HG03066 (cell line): ENCODE measurements at regions not wholly inside any gene's neighbourhood (a gene's known extent, or its start where the extent isn't known, plus 50 kb on each side); places are given as distances from the start of the nearest gene placed in this dataset.

Source experiments
- ATAC-seq: cut with Tn5 transposase; IDR thresholded peaks from one replicate; pipeline ENCODE4 v1.9.1; 2021; ENCODE audit warnings: low read depth; ENCODE audit not compliant: unreplicated experiment

- no peak for ATAC-seq
These were observed 69.6 kb downstream of the RBFOX3 start for GRCh38 chr17:79541056-79541850.

GRCh38 chr17:79539944-79540705 lies 70.7 kb downstream of the RBFOX3 start:
- no peak for ATAC-seq

GRCh38 chr17:79538291-79538690 lies 72.6 kb downstream of the RBFOX3 start:
- ATAC-seq, result no peak

DNA sequence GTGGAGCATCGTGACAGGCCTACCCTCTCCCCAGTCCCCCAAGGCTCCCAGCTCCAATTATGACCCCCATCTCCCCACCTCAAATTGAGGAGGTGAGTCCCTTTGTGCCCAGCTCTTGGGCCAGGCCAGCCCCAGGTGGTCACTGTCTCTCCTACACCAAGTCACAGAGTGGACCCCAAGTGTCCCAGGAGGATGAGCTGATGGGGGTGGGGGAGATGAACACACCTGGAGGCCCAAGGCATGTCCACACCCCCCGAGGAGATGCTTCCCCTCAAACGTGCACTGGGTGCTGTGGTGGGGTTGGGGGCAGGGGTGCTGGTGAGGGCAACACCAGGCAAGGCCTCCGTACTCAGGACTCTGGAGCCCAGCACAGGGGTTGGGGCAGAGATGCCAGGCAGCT lies 73.2 kb downstream of the RBFOX3 start:
- no peak for ATAC-seq

GRCh38 chr17:79537061-79537460 lies 73.8 kb downstream of the RBFOX3 start:
- no peak for ATAC-seq

DNA sequence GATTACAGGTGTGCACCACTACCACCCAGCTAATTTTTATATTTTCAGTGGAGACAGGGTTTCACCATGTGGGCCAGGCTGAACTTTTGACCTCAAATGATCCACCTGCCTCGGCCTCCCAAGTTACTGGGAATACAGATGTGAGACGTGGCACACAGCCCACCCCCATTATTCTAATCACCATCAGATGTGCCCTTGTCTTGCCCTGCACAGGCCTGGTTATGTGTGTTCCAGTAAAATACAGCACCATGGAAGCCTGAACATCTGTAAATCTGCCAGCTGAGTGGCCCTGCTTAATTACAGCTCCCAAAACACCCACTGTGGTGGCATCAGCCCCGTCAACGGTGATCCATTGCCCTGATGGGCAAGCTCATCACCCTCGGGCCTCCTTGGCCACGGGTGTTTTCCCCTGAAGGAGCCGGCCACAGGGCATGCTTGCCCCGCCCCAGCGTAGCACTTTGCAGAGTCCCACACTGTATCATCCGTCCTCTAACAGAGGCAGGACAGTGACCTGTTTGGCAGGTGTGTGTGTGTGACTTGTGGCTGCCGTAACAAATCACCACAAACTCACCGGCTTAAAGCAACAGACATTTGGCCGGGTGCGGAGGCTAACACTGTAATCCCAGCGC lies 74.5 kb downstream of the RBFOX3 start:
- ATAC-seq, result no peak

GRCh38 chr17:79535728-79536025 lies 75.2 kb downstream of the RBFOX3 start:
- ATAC-seq, result no peak

- ATAC-seq, result no peak
These were observed 75.8 kb downstream of the RBFOX3 start for GRCh38 chr17:79534851-79535727.

DNA sequence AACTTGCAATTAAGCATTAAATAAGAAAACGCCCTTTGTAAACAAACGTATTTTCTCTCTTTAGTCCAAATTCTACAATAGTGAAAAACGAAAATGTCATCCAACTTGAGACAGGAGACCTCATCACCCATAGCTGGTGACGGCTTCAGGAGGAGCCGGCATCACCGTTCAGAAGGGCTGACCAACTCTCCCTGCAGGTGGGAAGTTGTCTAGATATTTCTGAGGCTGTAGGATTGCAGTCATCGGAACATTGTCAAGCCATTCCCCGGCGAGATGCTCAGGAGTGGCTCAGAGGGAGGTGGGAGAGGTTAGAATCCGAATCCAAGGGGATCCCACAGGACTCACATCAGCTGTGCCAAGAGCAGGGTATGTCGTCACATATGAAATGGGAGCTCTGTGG lies 76.7 kb downstream of the RBFOX3 start:
- ATAC-seq, result no peak

DNA sequence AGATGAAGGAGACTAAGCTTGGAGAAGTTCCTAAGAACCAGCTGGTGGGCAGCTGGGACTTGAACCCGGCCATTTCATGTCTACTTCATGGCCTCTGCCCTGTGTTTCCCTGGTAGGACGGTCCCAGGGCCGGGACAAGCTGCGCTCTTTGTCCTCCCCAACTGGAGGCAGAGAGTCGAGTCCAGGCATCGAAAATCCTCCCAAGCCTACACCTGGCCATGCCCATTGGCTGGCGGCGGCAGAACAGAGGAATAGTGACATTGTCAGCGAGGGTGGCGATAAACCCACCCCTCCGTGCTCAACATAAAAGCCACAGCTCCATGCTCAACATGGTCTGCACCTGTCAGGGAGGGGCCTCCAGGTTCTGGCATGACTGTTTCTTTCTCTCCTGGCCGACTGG lies 77.7 kb downstream of the RBFOX3 start:
- no peak for ATAC-seq

DNA sequence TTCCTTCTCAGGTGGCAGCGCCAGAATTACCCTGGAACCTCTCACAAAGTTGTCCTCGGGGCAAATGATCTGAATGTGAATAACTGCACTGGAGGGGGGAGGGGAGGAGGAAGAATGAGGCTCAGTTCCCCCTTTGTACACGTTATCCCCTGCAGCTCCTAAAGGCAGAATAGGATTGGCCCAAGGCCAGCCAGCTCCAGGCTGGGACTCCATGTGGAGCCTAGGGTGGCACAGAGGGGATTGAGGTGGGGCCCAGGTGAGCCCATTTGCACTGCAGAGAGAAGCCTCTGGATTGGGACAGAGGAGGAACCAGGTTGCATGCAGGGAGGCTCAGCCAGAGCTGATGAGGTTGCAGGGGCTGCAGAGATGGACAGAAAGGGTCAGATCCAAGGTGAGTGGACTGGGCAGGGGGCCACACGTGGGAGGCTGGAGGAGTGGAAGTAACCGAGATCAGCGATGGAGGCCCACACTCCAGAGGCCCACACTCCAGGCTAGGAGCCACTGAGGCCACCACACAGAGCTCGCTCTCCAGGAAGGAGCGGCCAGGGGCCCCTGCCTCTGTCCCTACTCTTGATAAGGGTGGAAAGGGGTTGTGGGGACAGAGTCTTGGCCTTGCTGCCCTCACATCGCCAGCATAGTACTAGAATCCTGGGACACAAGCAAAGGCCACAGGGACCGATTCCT lies 78.6 kb downstream of the RBFOX3 start:
- ATAC-seq, result no peak

DNA sequence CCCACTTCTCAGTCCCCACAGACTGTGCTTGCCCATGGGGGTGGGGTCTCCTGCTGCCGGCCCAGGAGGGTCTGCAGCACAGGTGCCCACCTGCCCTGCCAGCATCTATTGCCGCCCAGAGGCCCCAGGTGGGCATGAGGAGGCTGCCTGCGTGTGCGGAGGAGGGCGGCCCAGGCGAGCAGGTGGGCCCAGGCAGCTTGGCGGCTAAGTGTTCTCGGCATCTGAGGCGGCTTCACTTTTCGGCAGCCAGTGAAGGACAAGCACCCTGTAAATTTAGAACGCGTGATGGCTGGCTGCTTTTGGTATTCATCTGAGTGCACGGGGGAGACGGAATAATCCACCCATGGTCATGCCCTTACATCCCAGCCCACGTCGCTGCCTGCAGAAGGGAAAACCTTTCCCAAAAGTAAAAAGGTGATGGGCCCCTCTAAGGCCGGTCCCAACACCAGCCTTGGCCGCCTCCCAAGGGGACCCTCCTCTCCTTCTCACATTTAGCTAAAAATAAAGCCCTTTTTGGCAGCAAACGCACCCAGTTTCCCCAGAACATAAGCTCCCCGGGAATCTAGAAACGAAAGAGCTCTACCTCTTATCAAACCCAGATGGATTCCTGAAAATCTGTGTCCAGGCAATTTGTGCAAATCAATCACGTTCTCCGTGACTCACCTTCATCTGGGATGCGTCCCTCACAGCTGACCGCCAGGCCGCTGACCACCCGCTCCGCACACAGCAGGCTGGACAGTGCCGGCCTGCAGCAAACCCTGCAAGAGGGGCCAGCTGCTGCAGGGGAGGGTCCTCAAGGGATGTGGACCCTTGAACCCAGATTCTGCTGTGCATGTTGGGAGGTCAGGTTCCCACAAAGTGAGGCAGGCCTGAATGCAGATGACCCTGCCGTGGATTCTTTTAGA lies 79.4 kb downstream of the RBFOX3 start:
- ATAC-seq, result no peak

- ATAC-seq, result no peak
These were observed 80.3 kb downstream of the RBFOX3 start for GRCh38 chr17:79530361-79531105.

- ATAC-seq, result no peak
These were observed 81.2 kb downstream of the RBFOX3 start for GRCh38 chr17:79529661-79530081.

DNA sequence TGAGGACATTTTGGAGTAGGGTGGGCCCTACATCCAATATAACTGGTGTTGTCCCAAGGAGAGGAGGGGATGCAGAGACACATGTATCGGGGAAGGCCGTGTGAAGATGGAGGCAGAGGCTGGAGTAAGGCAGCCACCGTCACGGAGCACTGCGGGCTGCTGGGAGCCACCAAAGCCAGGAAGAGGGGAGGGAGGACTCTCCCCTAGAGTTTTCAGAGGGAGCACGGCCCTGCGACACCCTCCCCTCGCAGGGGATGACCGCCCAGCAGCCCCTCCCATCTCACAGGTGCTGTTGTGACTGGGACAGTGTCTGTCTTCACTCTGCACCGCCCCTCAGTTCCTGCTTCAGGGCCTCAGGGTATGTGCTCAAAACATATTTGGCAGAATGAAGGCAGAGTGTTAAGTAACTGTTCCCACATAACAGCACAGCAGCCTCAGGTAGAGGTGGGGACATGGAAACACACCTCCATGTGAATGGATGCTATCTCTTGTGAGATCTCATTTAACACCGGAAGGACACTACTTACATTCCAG lies 82.2 kb downstream of the RBFOX3 start:
- ATAC-seq, result no peak

- ATAC-seq, result no peak
These were observed 83.5 kb downstream of the RBFOX3 start for GRCh38 chr17:79527306-79527705.

DNA sequence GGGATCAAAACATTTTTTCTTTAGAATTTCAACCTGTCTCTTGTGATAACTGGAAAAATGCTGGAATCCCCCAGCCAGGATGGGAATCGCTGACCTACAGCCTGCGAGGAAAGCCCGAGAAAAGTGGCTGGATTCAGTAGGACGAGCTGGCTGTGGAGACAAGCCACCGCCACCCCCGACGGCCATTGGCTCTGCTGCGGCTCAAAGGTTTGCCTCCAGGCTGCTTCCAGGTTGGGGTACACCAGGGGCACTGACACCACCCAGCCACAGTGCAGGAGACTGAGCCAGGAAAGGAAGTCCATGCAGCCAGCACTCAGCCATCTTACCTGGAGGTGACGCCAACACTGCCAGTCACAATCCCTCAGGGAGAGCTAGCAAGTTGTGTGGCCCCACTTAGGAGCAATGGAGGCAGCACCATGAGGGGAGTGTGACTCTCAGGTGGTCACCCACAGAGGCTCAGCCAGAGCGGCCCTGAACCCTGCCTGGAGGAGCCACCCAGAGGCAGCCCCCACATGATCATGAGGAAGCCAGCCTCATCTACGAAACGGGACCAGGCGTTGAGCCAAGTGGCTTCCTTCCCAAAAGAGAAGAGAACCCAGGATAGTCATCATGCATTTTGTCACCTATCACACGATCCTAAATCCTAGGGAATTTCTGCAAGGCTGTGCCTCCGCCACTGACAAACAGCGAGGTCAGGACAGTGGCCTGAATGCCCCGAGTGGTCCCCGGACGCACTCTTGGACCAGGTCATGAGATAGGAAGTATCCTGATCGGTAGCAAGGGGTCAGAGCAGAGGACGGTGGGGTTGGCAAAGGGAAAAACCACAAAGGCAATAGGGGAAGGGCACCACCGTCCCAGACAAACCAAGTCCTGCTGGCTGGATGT lies 84.8 kb downstream of the RBFOX3 start:
- no peak for ATAC-seq
